Large intestine (tissue), 3 donors: ENCODE measurements at regions not wholly inside any gene's neighbourhood (a gene's known extent, or its start where the extent isn't known, plus 50 kb on each side); places are given as distances from the start of the nearest gene placed in this dataset.
"Not testable (repeated sequence)": the region's sequence is repeated elsewhere in the genome, so short reads cannot be mapped to it uniquely, and the experiment has no call there.

Experiments
- DNase-seq, 2 donors: peaks; one replicate each; pipeline versions ENCODE4 v3.0.0 to v3.0.0-alpha.2; 2013
- H3K27ac ChIP-seq: one replicate; pipeline ENCODE4 v1.5.1; 2013; ENCODE audit warnings: low read length
- H3K27me3 ChIP-seq: 2 replicates; pipeline ENCODE4 v1.6.1; 2013; ENCODE audit warnings: low read length; ENCODE audit not compliant: control insufficient read depth, insufficient read depth
- H3K36me3 ChIP-seq: 2 replicates; pipeline ENCODE4 v1.6.1; 2013; ENCODE audit warnings: low read length; ENCODE audit not compliant: control insufficient read depth, insufficient read depth
- H3K4me1 ChIP-seq: one replicate; pipeline ENCODE4 v1.6.1; 2013; ENCODE audit warnings: low read length; ENCODE audit not compliant: control insufficient read depth, insufficient read depth
- H3K4me3 ChIP-seq: one replicate; pipeline ENCODE4 v1.5.1; 2013; ENCODE audit warnings: low read length
- H3K9me3 ChIP-seq: one replicate; pipeline ENCODE4 v1.6.1; 2013; ENCODE audit warnings: mild to moderate bottlenecking, low read depth, low read length, moderate library complexity; ENCODE audit not compliant: control insufficient read depth
- WGBS: methylation state at CpG from one replicate; pipeline ENCODE4 v1.1.5; 2013; ENCODE audit warnings: low lambda C conversion rate; ENCODE audit not compliant: insufficient coverage; 5-methylcytosine and 5-hydroxymethylcytosine counted together

DNA sequence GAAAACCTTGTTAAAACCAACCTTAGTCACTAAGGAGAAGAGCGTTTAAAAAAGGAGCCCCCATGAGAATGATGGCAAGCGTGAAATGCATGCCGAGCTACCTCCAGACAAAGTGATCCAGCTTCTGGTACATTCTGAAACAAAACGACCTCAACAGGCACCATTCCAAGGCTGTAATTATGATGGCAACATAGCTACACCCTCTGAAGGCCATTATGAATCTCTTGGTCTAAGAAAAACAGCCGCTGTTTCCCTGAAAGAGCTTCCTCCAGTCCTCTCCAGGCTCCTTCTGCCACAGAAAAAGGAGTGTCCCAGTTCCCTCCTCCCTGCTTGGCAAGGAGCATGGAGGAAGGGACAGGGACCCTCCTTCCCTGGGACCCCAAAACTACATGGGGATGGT lies 50.0 kb upstream of the ABLIM1 start:
- no peak overlapping the region for H3K27ac ChIP-seq
- no peak overlapping the region for H3K4me3 ChIP-seq
- no peaks in the 10 kb centered on the region for H3K27me3 ChIP-seq
- H3K9me3 ChIP-seq = no peaks in the 10 kb centered on the region
- H3K4me1 ChIP-seq = no peaks in the 10 kb centered on the region
- 100% methylated on average over 2 of the region's 5 CpGs for WGBS
- no peak for DNase-seq
- no peaks in the 10 kb centered on the region for H3K36me3 ChIP-seq

DNA sequence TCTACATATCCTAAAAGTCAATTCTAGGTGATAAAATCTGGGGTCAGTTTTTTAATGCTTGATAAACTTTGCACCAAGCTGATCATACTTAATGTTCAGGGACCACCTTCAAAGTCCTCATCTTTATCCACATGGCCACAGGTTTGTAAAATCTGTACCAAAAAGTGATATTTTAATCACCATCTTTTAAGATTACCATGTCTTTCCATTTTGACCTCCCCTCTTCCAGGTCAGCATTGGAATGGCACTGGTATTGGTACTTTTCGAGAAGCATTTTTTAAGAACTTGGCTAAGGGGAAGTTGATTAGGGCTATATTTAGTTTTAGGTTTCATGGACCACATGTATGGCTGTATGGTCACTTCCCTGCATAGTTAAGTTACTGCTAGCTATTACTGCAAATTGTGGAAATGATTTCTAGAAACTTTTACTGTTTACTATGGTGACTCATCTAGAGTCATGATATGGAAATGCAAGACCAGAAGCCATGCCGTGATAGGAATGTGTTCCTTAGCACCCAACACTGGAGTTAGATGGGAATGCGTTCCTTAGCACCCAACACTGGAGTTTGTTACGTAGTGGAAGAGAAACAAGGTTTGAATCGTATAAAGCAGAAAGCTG lies 50.8 kb upstream of the ABLIM1 start:
- Histone ChIP-seq H3K27ac (no peak overlapping the region), H3K4me1 (no peaks in the 10 kb centered on the region), H3K27me3 (no peaks in the 10 kb centered on the region), H3K4me3 (no peak overlapping the region), H3K36me3 (no peaks in the 10 kb centered on the region), H3K9me3 (no peaks in the 10 kb centered on the region)
- WGBS = 72% methylated on average over 3 of the region's 5 CpGs
- no peak for DNase-seq

DNA sequence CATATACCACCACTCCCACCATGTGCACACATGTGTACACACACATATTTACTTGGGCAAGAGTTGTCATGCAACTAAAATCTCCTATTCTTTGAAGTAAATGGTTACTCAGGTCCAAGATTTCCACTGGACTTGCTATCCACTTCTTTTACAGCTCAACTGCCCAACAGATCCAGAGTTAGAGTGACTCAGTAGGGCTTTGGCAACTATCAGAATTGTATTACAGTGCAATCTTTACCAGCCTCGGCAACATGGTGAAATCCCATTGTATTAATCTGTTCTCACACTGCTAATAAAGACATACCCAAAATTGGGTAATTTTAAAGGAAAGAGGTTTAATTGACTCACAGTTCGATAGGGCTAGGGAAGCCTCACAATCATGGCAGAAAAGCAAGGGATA lies 51.9 kb upstream of the ABLIM1 start:
- no peak overlapping the region for H3K27ac ChIP-seq
- H3K4me1 ChIP-seq = no peaks in the 10 kb centered on the region
- no peaks in the 10 kb centered on the region for H3K27me3 ChIP-seq
- H3K36me3 ChIP-seq = no peaks in the 10 kb centered on the region
- no CpG with 5 or more reads among the region's 2 CpGs for WGBS
- DNase-seq = no peak
- H3K9me3 ChIP-seq = no peaks in the 10 kb centered on the region
- H3K4me3 ChIP-seq = no peak overlapping the region

DNA sequence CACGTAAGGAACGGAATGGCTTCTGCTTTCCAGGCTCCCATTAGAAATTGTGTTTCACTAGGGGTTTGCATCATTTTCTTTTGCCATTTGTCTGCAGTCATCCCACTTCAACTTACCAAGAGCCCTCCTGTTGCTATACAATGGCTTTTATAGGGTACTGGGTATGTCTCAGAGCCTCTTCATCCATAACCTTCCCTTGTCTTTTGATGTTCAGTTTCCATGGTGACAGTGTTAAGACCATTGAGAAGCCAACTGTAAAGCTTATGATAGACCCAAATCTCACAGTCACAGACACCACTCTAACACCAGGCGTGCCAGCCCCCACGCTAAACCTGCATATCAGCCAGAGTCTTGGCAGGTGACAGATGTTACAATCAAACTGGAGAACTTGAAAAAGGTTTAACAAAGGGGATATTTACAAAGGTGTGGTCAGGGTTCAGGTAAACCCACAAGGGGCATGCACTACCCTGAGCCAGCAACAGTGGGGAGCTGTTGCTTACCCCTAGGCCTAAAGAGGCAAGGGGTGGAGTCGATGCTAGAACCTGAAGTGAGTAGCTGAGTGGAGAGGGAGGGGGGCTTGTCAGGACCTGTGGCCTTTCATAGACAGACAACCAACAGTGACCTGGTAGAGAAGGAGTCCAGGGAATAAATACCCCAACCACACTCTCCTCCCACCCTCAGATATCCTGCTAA lies 53.2 kb upstream of the ABLIM1 start:
- Histone ChIP-seq H3K36me3 (no peaks in the 10 kb centered on the region), H3K27ac (no peak overlapping the region), H3K4me1 (no peaks in the 10 kb centered on the region), H3K27me3 (no peaks in the 10 kb centered on the region), H3K4me3 (no peak overlapping the region), H3K9me3 (no peaks in the 10 kb centered on the region)
- no peak for DNase-seq
- WGBS = 94% methylated on average over 2 of the region's 5 CpGs

DNA sequence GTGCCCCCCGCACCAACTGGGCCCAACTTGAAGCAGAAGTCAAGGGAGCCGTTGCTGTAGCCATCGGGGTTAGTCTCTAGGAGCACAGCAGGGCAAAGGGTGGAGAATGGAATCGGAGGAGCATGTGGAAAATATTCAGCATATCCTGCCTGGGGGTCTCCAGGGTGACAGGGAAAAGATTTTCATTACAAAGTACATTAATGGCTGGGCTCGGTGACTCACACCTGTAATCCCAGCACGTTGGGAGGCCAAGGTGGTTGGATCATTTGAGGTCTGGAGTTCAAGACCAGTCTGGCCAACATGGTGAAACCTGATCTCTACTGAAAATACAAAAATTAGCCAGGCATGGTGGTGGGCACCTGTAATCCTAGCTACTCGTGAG lies 53.8 kb upstream of the ABLIM1 start:
- H3K27me3 ChIP-seq = no peaks in the 10 kb centered on the region
- no peak overlapping the region for H3K27ac ChIP-seq
- no CpG with 5 or more reads among the region's 7 CpGs for WGBS
- no peaks in the 10 kb centered on the region for H3K36me3 ChIP-seq
- H3K4me1 ChIP-seq = no peaks in the 10 kb centered on the region
- H3K4me3 ChIP-seq = no peak overlapping the region
- no peaks in the 10 kb centered on the region for H3K9me3 ChIP-seq
- no peak for DNase-seq

DNA sequence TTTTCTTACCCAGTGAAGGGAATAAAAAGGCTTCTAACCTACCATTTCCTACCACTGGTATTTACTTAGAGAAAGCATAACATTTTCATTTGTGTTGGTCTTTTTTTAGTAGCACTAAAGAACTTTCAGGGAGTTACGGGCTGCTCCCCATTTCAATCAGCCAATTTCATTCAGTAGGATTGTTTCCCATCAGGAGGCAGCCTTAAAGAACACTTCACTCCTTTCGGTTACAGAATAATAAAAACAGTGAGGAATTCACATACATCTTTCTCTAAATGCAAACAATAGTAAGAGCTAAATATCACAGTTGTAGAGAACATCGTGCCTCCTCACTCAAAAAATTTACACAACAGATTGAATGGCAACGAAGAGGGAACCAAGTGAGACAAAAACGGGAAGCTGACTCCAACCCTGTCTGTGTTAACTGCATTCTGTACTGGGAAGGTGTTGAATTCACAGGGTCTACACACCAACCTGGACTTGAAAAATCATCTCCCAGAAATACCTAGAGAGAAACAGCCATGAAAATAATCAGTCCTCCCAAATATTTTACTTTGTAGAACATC lies 55.5 kb upstream of the ABLIM1 start:
- Histone ChIP-seq H3K4me3 (no peak overlapping the region), H3K27ac (no peak overlapping the region), H3K9me3 (no peaks in the 10 kb centered on the region), H3K4me1 (no peaks in the 10 kb centered on the region), H3K27me3 (no peaks in the 10 kb centered on the region), H3K36me3 (no peaks in the 10 kb centered on the region)
- no peak for DNase-seq
- WGBS = 86% methylated on average over 1 of the region's 5 CpGs

DNA sequence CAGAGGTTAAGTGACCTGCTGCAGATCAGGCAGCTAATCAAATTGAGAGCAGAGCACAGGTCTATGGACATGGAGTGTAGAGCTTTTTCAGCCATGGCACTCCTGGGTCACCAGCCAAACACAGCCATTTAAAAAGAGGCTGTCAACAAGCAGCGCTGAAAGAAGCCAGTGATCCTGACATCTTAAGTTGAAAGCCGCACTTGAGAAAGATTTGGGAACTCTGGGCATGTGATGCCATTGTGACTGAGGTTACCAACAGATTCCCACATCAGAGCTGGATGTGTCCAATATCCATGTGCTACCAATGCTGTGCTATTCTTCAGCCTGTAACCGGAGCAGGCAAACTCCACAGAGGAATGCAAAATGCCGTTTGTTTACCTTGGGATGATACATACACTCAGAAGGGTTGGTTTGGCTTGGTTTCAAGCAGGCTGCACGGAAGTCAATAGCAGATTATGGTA lies 56.2 kb upstream of the ABLIM1 start:
- peak in 1 of 2 donors; percentile 39 for DNase-seq
- Histone ChIP-seq H3K36me3 (no peaks in the 10 kb centered on the region), H3K4me3 (no peak overlapping the region), H3K27me3 (no peaks in the 10 kb centered on the region), H3K9me3 (no peaks in the 10 kb centered on the region), H3K4me1 (no peaks in the 10 kb centered on the region), H3K27ac (peak overlapping the region; percentile 18)
- no CpG with 5 or more reads among the region's 5 CpGs for WGBS

DNA sequence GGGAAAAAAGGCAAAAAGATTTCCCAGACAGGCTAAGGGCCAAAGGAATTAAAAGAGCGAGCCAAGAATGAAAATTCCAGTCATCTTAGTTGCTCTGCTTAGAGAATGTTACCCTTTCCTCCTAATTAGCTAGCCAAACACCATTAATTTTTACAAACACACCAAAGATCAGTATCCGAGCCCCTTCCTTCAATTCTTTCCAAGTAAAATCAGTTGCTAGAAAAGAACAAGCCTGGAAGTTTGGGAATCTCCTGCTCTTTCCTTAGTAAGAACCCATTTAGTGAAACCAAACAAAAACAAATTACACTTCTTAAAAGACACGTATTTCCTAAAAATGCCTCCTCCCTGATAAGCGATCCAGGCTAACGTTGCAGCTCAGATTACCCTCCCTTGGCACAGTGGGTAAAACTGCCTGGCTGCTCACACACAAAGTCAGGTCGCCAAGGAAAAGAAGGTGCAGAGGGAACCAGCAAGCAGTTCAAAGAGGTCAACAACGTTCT lies 57.1 kb upstream of the ABLIM1 start:
- WGBS = 100% methylated on average over 1 of the region's 7 CpGs

DNA sequence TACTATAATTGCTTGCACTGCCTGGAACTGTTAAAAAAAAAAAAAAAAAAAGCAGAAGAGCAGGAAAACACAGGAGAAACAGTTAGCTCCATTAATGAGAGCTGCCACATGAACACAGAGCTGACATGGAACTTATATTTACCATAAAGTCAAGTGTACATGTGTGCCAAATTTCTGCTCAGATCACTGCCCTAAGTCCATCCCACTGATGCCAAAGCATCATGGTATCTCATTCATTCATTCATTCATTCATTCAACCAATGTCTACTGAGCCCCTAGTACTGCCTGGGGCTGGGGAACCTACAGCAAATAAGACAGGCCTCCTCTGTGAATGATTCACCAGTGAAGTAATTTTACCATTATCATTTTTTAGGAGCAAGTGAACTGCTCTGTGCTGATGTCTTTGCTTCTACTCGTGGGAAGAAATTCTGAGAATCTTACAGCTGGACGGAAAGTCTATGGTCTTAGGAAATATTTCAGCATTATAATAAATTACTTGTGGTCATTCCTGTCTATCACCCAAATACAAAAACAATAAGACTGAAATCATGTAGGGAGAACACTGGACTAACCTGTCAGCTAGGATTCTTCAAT lies 58.8 kb upstream of the ABLIM1 start:
- Histone ChIP-seq H3K9me3 (no peaks in the 10 kb centered on the region), H3K36me3 (no peaks in the 10 kb centered on the region), H3K4me1 (no peaks in the 10 kb centered on the region), H3K4me3 (no peak overlapping the region), H3K27ac (no peak overlapping the region), H3K27me3 (no peaks in the 10 kb centered on the region)
- no CpG with 5 or more reads among the region's 2 CpGs for WGBS
- DNase-seq = no peak

More for the DNA sequence above, 57.1 kb upstream of the ABLIM1 start:
- H3K27me3 ChIP-seq = no peaks in the 10 kb centered on the region
- H3K9me3 ChIP-seq = no peaks in the 10 kb centered on the region
- no peak for DNase-seq
- H3K27ac ChIP-seq = no peak overlapping the region
- H3K36me3 ChIP-seq = no peaks in the 10 kb centered on the region
- no peaks in the 10 kb centered on the region for H3K4me1 ChIP-seq
- H3K4me3 ChIP-seq = no peak overlapping the region

DNA sequence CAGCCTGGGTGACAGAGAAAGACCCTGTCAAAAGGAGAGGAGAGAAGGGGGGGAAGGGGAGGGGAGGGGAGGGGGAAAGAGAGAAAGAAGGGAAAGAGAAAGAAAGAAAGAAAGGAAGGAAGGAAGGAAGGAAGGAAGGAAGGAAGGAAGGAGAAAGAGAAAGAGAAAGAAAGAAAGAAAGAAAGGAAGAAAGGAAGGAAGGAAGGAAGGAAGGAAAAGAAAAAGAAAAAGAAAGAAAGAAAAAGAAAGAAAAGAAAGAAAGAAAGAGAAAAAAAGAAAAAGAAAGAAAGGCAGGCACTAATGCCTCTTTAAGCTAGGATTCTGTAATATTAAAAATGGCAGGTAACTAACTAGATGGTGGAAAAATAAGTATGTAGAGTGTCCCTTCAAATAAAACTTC lies 59.8 kb upstream of the ABLIM1 start:
- H3K9me3 ChIP-seq, H3K27me3 ChIP-seq: not testable (repeated sequence)

More for the DNA sequence above, 59.8 kb upstream of the ABLIM1 start:
- not testable (repeated sequence) for H3K4me1 ChIP-seq, H3K27ac ChIP-seq, H3K36me3 ChIP-seq, DNase-seq, H3K4me3 ChIP-seq
